Ovary (tissue), 3 donors: ENCODE measurements at regions not wholly inside any gene's neighbourhood (a gene's known extent, or its start where the extent isn't known, plus 50 kb on each side); places are given as distances from the start of the nearest gene placed in this dataset.

Experiments
- EP300 ChIP-seq: sonication (generic); formaldehyde crosslinking; IDR thresholded peaks from one replicate; pipeline ENCODE4 v1.6.1; 2017; ENCODE audit warnings: antibody characterized with exemption
- POLR2A ChIP-seq: fragments of 450-650 bp; IDR thresholded peaks from one replicate; pipeline ENCODE4 v1.6.1; 2017; ENCODE audit warnings: antibody characterized with exemption, mild to moderate bottlenecking, moderate library complexity
- TF ChIP-seq, protein P1 (sequence below), 3 donors: fragments of 450-650 bp in 2 of 3; fragments of 200-600 bp in 1 of 3; IDR thresholded peaks; one replicate each; pipeline versions ENCODE4 v1.5.1 to v1.8.0; 2016 to 2022; ENCODE audit warnings: antibody characterized with exemption in 3 of 3, mild to moderate bottlenecking in 1 of 3
- donor health status: DM: no; HTN: no; CAD: no.

DNA sequence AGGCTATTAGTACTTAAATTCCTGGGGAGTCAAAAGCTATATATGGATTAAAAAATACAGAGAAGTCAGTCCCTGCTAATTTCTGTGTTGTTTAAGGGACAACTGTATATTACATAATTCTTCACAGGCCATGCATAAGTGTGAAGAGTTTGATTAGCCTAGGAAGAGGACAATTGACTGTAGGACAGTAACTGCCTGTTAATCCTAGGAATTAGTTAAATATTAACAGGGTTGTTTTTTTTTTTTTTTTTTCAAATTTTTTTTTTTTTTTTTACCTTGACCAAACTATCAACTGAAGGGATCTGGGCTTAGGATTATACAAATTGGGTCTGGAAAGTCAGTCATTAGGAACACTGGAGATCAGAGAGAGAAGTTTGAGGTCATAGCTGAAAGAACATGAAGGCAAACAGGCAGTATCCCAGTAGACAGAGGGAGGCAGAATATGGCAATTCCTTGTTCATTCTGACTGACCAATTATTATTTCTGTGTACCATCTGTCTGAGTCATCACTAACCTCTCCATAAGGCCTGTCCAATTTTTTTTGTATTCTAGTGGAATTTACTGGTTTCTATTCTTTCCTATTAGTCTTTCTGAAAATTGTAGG, 1139.2 kb downstream of the SORCS1 start:
- no peak for TF ChIP-seq POLR2A
- TF ChIP-seq, protein P1, sequence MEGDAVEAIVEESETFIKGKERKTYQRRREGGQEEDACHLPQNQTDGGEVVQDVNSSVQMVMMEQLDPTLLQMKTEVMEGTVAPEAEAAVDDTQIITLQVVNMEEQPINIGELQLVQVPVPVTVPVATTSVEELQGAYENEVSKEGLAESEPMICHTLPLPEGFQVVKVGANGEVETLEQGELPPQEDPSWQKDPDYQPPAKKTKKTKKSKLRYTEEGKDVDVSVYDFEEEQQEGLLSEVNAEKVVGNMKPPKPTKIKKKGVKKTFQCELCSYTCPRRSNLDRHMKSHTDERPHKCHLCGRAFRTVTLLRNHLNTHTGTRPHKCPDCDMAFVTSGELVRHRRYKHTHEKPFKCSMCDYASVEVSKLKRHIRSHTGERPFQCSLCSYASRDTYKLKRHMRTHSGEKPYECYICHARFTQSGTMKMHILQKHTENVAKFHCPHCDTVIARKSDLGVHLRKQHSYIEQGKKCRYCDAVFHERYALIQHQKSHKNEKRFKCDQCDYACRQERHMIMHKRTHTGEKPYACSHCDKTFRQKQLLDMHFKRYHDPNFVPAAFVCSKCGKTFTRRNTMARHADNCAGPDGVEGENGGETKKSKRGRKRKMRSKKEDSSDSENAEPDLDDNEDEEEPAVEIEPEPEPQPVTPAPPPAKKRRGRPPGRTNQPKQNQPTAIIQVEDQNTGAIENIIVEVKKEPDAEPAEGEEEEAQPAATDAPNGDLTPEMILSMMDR (IDR thresholded peaks at IDR 0.05), result no peak
- TF ChIP-seq EP300, result no peak
